Type B pancreatic cell (in vitro differentiated cells): ENCODE measurements at regions not wholly inside any gene's neighbourhood (a gene's known extent, or its start where the extent isn't known, plus 50 kb on each side); places are given as distances from the start of the nearest gene placed in this dataset.
"Not testable (repeated sequence)": the region's sequence is repeated elsewhere in the genome, so short reads cannot be mapped to it uniquely, and the experiment has no call there.

Source experiments
- DNase-seq: peaks from one replicate; pipeline ENCODE4 v3.0.0; 2021; ENCODE audit warnings: mixed read lengths; ENCODE audit not compliant: unreplicated experiment; ENCODE audit errors: extremely low spot score
- H3K27ac Mint-ChIP-seq: 2 replicates; pipeline ENCODE4 v1.8.0; 2021; ENCODE audit warnings: mild to moderate bottlenecking, mixed read lengths
- H3K27me3 Mint-ChIP-seq: 2 replicates; pipeline ENCODE4 v1.8.0; 2021; ENCODE audit warnings: mixed read lengths
- H3K36me3 Mint-ChIP-seq: 2 replicates; pipeline ENCODE4 v1.8.0; 2021; ENCODE audit warnings: mixed read lengths
- H3K4me1 Mint-ChIP-seq: one replicate; pipeline ENCODE4 v1.8.0; 2021; ENCODE audit warnings: mixed read lengths; ENCODE audit not compliant: unreplicated experiment
- H3K4me3 Mint-ChIP-seq: 2 replicates; pipeline ENCODE4 v1.8.0; 2021; ENCODE audit warnings: mild to moderate bottlenecking, mixed read lengths
- H3K9me3 Mint-ChIP-seq: 2 replicates; pipeline ENCODE4 v1.8.0; 2021; ENCODE audit warnings: mixed read lengths
- CTCF ChIP-seq: fragments of 200-600 bp; sonication (generic); conservative IDR thresholded peaks from 2 replicates; pipeline ENCODE4 v1.5.0; 2021; ENCODE audit warnings: antibody characterized with exemption, mild to moderate bottlenecking

DNA sequence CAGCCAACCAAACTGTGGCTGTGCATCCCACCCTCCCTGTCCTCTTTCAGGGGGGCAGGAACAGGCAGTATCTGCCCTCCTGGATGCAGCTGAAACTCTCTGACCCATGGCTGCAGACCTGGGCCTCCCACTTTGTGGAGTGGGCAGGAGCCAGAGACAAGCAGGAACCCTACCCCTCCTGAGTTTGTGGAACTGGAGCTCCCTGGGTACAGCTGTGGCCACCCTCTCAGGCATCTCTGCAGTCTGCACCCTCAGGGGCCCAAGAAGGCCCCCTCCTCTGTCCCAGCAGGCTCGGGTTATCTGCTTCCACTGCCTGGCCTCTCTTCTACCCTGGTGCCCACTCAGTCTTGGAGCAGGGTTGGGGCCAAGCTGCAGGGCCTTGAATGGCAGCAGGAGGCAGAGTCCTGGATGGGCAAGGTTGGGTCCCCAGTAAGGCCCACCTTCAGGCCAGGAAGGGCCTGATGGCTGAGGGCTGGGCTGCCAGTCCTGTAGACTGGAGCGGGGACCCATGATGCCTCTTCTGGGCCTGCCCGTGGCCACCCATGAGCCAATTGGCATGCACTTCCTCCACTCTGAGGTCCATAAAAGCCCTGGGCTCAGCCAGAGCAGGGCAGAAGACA lies 619.9 kb downstream of the KIF4B start:
- Mint-ChIP-seq H3K27me3 (no peaks in the 10 kb centered on the region), H3K4me3 (no peak overlapping the region), H3K27ac (no peak overlapping the region), H3K36me3 (no peaks in the 10 kb centered on the region), H3K4me1 (no peaks in the 10 kb centered on the region), H3K9me3 (no peaks in the 10 kb centered on the region)
- TF ChIP-seq CTCF = no peak
- DNase-seq = no peak

DNA sequence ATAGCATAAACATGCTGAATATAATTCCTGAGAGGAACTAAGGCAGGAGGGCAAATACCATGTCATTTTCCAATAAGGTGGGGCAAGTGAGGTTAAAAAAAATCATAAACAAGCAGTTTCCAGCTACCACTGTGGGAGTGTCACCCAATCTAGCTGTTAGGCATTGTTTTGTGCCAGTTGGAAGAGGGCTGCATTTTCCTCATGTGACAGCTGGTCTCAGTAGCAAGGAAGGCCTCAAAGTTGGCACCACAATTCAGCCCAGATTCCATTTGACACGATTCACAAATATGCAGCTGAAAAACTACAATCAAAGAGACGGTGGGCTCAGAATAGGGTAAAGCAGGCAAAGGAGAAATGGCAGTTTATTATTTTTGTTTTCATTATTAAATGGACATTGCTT lies 636.1 kb downstream of the KIF4B start:
- no peak for DNase-seq
- Mint-ChIP-seq H3K36me3 (no peaks in the 10 kb centered on the region), H3K4me1 (no peaks in the 10 kb centered on the region), H3K9me3 (no peaks in the 10 kb centered on the region), H3K27ac (no peak overlapping the region), H3K27me3 (no peaks in the 10 kb centered on the region), H3K4me3 (no peak overlapping the region)
- no peak for TF ChIP-seq CTCF

- Mint-ChIP-seq H3K36me3 (no peaks in the 10 kb centered on the region), H3K9me3 (no peaks in the 10 kb centered on the region), H3K4me3 (no peak overlapping the region), H3K27me3 (no peaks in the 10 kb centered on the region), H3K4me1 (no peaks in the 10 kb centered on the region), H3K27ac (no peak overlapping the region)
- DNase-seq = no peak
- no peak for TF ChIP-seq CTCF
Observed at GRCh38 chr5:155655569-155655968, 642.0 kb downstream of the KIF4B start.

DNA sequence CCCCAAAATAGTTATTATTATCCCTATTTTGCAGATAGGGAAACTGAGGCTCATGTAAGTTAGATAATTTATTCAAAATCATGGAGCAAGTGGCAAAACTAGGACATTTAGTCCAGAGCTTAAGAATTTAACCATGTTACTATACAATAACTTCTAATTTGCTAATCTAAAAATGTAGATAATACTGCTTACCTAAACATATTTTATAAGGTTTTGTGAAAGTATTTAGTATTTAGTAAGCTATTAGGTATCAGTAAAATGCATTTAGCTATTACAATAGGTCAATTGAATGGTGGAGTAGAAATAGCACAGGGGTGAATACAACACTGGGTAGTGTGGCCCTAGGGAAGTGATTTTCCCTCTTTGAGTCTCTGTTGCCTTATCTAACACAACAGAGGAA lies 648.3 kb downstream of the KIF4B start:
- peaks cover 10% of the 10 kb centered on the region for H3K27me3 Mint-ChIP-seq

DNA sequence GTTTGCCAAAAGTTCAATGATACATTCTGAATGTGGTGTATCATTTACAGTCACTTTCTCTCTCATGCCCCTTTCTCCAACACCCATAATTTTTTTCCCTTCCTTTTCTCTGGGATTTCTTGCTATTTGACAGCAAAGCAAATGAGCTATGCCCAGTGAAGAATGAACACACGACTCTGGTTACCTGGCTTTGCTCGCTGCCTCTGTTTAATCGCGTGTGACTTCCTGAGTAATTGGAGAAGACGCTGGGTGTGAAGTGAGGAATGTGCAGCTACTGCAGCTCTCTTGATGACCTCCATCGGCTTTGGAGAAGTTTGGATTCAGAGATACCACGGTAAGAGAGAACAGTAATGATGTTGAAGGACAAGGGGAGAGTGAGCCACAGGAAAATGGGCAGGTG lies 651.8 kb downstream of the KIF4B start:
- no peaks in the 10 kb centered on the region for H3K4me1 Mint-ChIP-seq
- no peak overlapping the region for H3K4me3 Mint-ChIP-seq
- no peak overlapping the region for H3K27ac Mint-ChIP-seq
- no peaks in the 10 kb centered on the region for H3K36me3 Mint-ChIP-seq
- no peak for TF ChIP-seq CTCF
- H3K27me3 Mint-ChIP-seq = peaks cover 11% of the 10 kb centered on the region
- DNase-seq = no peak
- no peaks in the 10 kb centered on the region for H3K9me3 Mint-ChIP-seq

More for the DNA sequence above, 648.3 kb downstream of the KIF4B start:
- TF ChIP-seq CTCF = no peak
- DNase-seq = no peak
- Mint-ChIP-seq H3K4me1 (no peaks in the 10 kb centered on the region), H3K27ac (no peak overlapping the region), H3K4me3 (no peak overlapping the region), H3K36me3 (no peaks in the 10 kb centered on the region), H3K9me3 (no peaks in the 10 kb centered on the region)

- H3K4me1 Mint-ChIP-seq, H3K27ac Mint-ChIP-seq, H3K9me3 Mint-ChIP-seq, DNase-seq, H3K4me3 Mint-ChIP-seq, H3K27me3 Mint-ChIP-seq, H3K36me3 Mint-ChIP-seq: not testable (repeated sequence)
Observed at GRCh38 chr5:155672001-155672400, 655.0 kb upstream of the SGCD start.
